Germinal center (tissue), 1 donor: ENCODE measurements at regions not wholly inside any gene's neighbourhood (a gene's known extent, or its start where the extent isn't known, plus 50 kb on each side); places are given as distances from the start of the nearest gene placed in this dataset.
A peak's percentile ranks its signal among the peaks of the same experiment; 100 is the strongest.
"Not testable (repeated sequence)": the region's sequence is repeated elsewhere in the genome, so short reads cannot be mapped to it uniquely, and the experiment has no call there.

Experiments
- DNase-seq: peaks from one replicate; pipeline ENCODE4 v3.0.0; 2012; ENCODE audit warnings: mixed read lengths, low spot score

- no peak for DNase-seq
Observed at GRCh38 chr3:81363816-81364215, 397.6 kb downstream of the GBE1 start.

GRCh38 chr3:81354119-81354518 lies 407.3 kb downstream of the GBE1 start:
- DNase-seq, result no peak

GRCh38 chr3:81352867-81353266 lies 408.6 kb downstream of the GBE1 start:
- DNase-seq, result no peak

GRCh38 chr3:81349816-81350340 lies 411.6 kb downstream of the GBE1 start:
- DNase-seq, result no peak

GRCh38 chr3:81339040-81339845 lies 422.2 kb downstream of the GBE1 start:
- DNase-seq, result no peak

- no peak for DNase-seq
Observed at GRCh38 chr3:81336470-81336869, 425.0 kb downstream of the GBE1 start.

- not testable (repeated sequence) for DNase-seq
Observed at GRCh38 chr3:81329835-81330234, 431.6 kb downstream of the GBE1 start.

GRCh38 chr3:81326245-81326644 lies 435.2 kb downstream of the GBE1 start:
- no peak for DNase-seq

GRCh38 chr3:81320862-81321261 lies 440.6 kb downstream of the GBE1 start:
- DNase-seq, result no peak

- DNase-seq, result no peak
Observed at GRCh38 chr3:81315030-81315429, 446.4 kb downstream of the GBE1 start.

GRCh38 chr3:81311321-81311720 lies 450.1 kb downstream of the GBE1 start:
- DNase-seq, result no peak

GRCh38 chr3:81308306-81308705 lies 453.1 kb downstream of the GBE1 start:
- DNase-seq, result no peak

GRCh38 chr3:81307221-81307620 lies 454.2 kb downstream of the GBE1 start:
- DNase-seq, result no peak

GRCh38 chr3:81303321-81303720 lies 458.1 kb downstream of the GBE1 start:
- no peak for DNase-seq

GRCh38 chr3:81302045-81302444 lies 459.4 kb downstream of the GBE1 start:
- peak; percentile 9 for DNase-seq

- DNase-seq, result no peak
Observed at GRCh38 chr3:81301230-81301629, 460.2 kb downstream of the GBE1 start.

- no peak for DNase-seq
Observed at GRCh38 chr3:81300324-81300927, 461.0 kb downstream of the GBE1 start.

GRCh38 chr3:81299481-81299880 lies 462.0 kb downstream of the GBE1 start:
- no peak for DNase-seq

GRCh38 chr3:81295906-81296577 lies 465.4 kb downstream of the GBE1 start:
- no peak for DNase-seq

- DNase-seq, result no peak
Observed at GRCh38 chr3:81293156-81293555, 468.3 kb downstream of the GBE1 start.

- no peak for DNase-seq
Observed at GRCh38 chr3:81291586-81291985, 469.9 kb downstream of the GBE1 start.

GRCh38 chr3:81289676-81290075 lies 471.8 kb downstream of the GBE1 start:
- DNase-seq, result no peak
